Ishikawa (cell line): ENCODE measurements at regions not wholly inside any gene's neighbourhood (a gene's known extent, or its start where the extent isn't known, plus 50 kb on each side); places are given as distances from the start of the nearest gene placed in this dataset.

Experiments
- CEBPB ChIP-seq: IDR thresholded peaks from 2 replicates; pipeline ENCODE4 v1.6.1; 2012
- CREB1 ChIP-seq: IDR thresholded peaks from 2 replicates; pipeline ENCODE4 v1.6.1; 2012; ENCODE audit warnings: low read depth
- EP300 ChIP-seq: IDR thresholded peaks from 2 replicates; pipeline ENCODE4 v1.6.1; 2012; ENCODE audit warnings: borderline replicate concordance
- FOXM1 ChIP-seq: IDR thresholded peaks from 2 replicates; pipeline ENCODE4 v1.6.1; 2012; ENCODE audit warnings: low read depth, borderline replicate concordance
- MAX ChIP-seq: IDR thresholded peaks from 2 replicates; pipeline ENCODE4 v1.6.1; 2012
- RAD21 ChIP-seq: IDR thresholded peaks from 2 replicates; pipeline ENCODE4 v1.6.1; 2012; ENCODE audit warnings: low read depth
- REST ChIP-seq: IDR thresholded peaks from 2 replicates; pipeline ENCODE4 v1.6.1; 2012; ENCODE audit warnings: low read depth, mild to moderate bottlenecking
- TAF1 ChIP-seq: IDR thresholded peaks from 2 replicates; pipeline ENCODE4 v1.6.1; 2012; ENCODE audit warnings: low read depth, mild to moderate bottlenecking
- TCF12 ChIP-seq: IDR thresholded peaks from 2 replicates; pipeline ENCODE4 v1.6.1; 2012; ENCODE audit warnings: low read depth
- USF1 ChIP-seq: IDR thresholded peaks from 2 replicates; pipeline ENCODE4 v1.6.1; 2012
- ZBTB7A ChIP-seq: IDR thresholded peaks from 2 replicates; pipeline ENCODE4 v1.6.1; 2012; ENCODE audit warnings: low read depth

GRCh38 chr3:72353236-72354128, 494.8 kb downstream of the SHQ1 start:
- TF ChIP-seq REST (no peak), MAX (no peak), RAD21 (no peak), FOXM1 (no peak), CEBPB (no peak), EP300 (no peak), TAF1 (no peak), CREB1 (no peak), USF1 (no peak), ZBTB7A (no peak), TCF12 (no peak)
